ENCODE measurements at regions not wholly inside any gene's neighbourhood (a gene's known extent, or its start where the extent isn't known, plus 50 kb on each side); places are given as distances from the start of the nearest gene placed in this dataset.
"Not testable (repeated sequence)": the region's sequence is repeated elsewhere in the genome, so short reads cannot be mapped to it uniquely, and the experiment has no call there.

DNA sequence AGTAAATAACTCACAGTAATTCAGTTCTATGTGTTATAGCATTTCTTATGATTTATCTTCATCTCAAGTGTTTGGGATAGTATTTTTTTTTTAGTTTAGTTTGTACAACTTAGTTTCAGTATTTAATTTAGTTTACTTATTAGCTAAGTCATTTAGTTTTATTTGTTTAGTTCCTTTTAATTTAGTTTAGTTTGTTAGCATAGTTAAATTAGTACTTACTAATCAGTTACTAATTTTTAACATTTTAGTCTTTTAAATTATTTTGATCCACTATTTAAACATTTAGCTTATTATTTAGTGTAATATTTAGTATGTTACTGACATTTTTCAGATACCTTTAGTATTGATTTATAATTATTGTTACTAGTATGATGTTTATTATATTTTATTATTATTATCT is 85.2 kb upstream of the SIPA1L2 start:
- no peak for DNase-seq

DNA sequence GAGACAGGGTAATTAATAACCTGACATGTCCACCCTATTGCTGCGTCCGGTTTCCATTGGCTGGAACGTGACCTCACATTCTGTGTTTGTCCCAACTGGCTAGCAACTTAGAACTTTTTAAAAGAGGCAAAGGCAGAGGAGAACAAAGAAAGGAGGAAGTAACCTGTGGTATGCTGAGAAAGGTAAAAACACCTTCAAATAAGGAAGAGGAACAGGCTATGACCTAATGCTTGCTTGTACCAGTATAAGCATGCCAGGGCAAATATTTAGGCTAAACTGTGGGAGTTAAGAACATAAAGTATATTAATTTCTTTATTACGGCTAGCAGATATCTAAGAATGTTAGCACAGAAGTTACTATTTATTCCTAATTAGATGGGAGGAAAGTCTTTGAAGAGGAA is 87.3 kb upstream of the MAP10 start:
- DNase-seq, result not testable (repeated sequence)

DNA sequence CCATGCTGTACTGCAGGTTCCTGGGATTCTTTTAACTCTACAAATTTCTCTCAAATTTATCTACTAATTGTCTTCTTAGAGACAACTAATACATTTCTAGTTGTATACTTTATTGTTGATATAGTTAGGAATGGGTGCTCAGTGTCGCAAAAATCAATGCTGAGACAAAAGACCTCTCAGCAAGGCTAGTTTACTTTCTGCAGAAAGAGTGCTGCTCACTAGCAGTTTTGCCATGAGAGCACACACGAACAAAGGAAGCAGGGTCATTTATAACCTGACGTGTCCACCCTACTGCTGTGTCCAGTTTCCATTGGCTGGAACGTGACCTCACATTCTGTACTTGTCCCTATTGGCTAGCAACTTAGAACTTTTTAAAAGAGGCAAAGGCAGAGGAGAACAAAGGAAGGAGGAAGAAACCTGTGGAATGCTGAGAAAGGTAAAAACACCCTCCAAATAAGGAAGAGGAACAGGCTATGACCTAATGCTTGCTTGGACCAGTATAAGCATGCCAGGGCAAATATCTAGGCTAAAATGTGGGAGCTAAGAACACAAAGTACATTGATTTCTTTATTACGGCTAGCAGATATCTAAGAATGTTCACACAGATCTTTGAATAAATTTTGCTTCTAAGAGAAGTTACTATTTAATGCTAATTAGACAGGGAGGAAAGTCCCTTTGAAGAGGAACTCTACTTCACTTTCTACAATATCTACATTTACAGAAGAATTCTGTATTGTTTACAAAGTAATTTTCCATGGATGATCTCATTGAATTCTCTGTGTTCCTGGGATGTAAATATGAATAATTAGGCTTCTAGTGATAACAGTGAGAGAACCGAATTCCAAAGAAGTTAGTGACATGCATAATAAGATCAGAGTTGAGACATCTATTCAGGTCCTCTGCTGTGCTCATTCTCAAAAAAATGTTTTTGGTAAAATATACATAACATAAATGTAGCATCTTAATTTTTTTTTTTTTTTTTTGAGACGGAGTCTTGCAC is 86.0 kb upstream of the MAP10 start:
- DNase-seq, result no peak

DNA sequence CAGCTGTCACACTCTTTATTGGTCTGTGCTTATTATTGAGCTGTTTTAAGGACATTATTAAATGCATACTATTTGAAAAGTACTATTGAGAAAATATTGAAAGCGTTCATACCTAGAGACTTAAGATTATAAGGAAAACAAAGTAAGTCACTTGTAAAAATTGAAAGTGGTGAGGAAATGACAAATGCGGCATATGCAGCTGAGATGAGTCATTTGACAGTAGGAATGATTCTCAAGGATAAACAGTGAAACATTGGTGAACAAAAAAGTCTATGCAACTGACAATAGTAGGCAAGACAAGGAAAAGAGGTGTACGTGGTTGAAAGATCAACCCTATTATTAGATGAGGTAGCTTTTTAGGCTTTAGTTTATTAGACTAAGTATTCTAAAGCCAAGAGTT is 82.6 kb upstream of the MAP10 start:
- no peak for DNase-seq

DNA sequence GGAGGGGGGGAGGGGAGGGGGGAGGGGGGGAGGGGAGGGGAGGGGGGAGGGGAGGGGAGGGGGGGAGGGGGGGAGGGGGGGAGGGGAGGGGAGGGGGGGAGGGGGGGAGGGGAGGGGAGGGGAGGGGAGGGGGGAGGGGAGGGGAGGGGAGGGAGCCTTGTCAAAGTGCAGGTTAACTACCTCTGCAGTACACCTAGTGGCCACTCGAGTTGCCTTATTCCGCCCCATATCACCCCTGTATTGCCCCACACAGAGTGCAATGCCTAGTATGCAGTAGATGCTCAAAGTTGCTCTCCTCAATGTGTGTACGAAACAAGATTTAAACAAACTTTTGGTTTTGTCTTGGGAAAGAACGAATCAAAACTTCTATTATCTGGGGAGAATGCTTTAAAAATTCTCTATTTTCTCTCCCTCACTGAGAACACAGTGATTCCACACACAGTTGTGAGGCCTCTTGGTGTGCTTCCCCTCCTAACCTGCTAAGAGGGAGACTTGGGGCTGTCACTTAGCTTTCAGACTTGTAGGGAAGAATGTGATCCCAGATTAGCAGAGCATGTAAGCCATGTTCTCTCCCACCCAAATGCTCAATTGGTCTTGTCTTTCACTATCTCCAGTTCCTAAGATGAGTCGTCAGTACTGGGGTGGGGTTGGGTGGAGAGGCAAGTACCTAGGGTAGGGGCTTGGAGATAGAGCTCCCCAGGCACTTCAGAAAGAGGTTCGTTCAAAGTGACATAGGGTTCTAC is 79.7 kb upstream of the MAP10 start:
- DNase-seq, result no peak

DNA sequence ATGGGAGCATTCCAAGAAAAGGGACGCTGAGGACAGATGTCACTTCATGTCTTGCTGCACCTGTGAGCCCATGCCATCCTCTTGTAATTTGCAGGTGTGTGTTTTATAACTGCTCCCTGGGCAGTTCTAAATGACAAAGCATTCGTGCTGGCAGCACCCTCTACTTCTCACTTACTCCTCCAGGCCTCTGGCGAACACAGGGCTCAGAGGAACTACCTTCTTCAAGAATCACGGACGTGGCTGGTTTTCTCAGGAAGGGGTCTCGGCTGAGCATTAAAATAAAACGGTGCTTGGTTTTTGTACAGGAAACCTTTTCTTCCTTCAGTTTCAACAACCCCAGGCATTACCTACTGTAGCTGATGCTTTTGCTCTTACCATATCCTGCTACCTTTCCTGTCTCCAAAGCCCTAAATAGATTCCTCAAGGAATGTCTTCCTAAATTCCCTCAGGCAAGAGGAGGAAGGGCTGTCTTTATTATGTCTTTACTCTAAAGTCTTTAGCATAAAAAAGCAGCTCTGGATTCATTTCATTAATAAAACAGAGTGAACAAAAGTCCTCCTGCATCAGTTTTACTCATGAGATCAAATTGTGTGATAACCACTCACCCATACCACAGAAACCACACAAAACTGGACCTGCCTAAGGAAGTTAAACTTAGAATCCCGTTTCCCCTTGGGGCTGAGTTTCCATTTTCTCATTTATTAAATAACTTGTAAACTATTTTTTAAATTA is 79.0 kb upstream of the MAP10 start:
- DNase-seq, result no peak

DNA sequence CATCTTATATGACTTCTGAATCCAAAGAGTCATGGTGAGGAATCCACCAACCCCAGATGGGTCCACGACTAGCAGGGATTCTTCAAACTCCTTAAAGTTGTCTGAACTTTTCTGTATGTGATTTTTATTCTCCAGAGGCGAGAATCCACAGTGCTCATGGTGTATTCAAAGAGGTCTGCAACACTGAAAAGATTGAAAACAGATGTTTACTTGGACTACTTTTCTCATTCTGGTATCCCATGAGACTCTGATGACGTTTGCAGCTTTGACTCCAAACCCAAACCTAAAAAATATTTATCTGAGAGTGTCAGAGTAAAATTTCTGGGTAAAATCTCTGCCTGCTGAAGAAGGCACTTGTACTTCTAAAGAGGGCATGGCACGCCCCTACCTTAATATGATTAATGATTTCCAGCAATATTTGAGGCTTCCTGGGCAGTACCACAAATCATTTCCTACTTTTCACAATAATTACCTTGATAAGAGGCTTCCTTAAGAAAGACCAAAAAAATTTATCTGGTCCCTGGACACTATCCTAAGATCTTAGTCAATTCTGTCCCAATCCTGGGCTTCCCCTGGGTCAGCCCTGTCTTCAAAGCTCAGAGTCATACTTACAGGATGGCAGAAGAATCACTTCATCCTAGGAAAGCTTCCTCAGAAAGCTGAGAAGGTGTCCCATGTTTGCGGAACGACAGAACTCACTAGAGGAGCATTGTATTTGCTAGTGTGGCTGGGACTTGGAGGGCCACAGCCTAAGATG is 76.5 kb upstream of the MAP10 start:
- DNase-seq, result no peak

DNA sequence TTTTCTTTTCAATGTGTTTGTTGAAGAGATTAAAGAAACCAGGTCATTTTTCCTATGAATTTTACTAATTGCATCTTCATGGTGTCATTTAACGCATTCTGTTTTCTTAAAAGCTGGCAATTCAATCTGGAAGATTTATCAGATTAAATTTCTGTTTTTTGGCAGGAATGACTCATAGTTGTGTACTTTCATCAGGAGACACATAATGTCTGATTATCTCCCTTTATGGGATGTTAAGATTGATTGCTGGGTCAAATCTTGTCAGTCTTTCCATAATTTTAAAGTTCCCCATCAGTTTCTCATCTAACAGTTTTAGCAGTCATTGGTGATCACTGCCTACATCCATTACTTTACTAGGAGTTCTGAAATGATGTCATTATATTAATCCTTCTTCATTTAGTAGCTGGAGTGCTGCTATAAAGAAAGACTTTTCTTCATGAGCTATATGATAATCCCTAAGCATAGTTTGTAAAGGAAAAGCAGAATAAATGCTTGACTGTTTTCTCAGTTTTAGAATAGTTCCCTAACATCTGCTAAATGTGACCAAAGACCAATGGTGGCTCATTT is 72.8 kb upstream of the MAP10 start:
- DNase-seq, result no peak

DNA sequence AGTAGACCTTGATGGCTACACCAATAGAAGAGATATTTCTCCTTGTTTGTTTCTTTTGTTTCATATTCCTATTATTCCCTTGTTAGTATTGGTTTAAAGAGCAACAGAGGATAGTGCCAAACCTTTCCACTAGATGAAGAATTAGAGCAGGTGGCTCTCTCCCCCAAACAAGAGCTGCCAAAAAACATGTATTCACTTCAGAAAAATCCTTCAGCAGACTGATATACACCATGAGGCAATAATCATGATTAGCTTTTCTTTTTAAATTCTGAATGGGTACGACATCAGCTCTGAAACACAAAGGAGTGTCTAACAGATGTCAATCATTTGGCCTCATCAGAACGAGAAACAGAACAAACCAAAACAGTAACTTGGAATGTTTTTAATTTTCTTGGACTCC is 67.3 kb upstream of the MAP10 start:
- no peak for DNase-seq

DNA sequence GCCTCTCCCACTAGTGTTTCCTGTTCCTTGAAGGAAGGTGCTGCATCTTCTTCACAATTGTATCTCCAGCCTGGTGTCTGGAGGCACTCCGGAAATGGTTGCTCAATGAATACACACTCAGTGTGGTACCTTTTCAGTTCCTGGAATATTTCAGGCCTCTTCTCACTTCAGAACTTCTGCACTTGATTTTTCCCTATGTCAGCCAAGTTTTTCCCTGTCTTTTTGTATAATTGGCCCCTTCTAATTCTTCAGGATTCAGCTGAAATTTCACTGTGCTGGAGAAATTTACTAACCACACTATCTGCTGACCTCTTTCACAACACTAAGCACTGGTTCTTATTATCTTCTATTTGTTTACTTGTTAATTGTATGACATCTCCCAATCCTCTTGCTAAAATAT is 61.2 kb upstream of the MAP10 start:
- no peak for DNase-seq

DNA sequence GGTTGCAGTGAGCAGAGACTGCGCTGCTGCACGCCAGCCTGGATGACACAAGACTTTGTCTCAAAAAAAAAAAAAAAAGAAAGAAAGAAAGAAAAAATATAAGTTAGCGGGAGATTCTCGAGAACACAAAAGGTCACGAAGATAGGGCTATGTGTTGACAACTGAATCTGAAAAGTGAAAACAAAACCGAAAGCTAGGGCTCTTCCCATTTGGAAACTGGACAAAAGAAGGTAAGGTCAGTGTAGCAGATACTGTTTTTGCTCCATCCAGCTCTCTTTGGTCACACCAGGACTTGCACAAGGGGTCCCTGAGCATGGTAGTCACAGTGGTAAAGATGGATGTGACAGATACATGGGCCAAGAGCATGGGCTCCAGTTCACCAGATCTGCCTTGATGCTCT is 60.4 kb upstream of the MAP10 start:
- DNase-seq, result no peak

DNA sequence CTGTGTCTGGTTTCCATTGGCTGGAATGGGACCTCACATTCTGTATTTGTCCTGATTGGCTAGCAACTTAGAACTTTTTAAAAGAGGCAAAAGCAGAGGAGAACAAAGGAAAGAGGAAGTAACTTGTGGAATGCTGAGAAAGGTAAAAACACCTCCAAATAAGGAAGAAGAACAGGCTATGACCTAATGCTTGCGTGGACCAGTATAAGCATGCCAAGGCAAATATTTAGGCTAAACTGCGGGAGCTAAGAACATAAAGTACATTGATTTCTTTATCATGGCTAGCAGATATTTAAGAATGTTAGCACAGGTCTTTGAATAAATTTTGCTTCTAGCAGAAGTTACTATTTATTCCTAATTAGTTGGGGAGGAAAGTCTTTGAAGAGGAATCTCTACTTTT is 59.5 kb upstream of the MAP10 start:
- DNase-seq, result not testable (repeated sequence)

DNA sequence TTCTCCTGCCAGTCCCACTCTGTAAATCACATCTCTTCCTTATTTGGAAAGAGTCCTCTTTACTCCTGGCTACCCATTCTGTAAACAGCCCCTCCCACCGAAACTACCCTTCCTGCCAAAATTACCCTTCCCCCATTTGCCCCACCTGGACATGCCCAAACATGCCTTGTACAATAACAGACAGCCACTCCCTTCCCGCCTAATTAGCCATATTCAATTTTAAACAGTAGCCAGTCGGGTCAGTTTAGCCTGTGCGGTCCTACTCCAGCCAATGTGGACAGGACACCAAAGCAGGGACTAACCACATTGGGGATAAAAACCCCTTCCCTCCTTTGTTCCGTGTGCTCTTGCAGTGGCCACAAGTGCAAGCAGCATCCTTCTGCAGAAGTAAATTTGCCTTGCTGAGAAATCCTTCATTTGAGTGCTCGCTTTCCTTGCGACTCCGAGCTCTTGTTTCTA is 56.3 kb upstream of the MAP10 start:
- DNase-seq, result no peak

DNA sequence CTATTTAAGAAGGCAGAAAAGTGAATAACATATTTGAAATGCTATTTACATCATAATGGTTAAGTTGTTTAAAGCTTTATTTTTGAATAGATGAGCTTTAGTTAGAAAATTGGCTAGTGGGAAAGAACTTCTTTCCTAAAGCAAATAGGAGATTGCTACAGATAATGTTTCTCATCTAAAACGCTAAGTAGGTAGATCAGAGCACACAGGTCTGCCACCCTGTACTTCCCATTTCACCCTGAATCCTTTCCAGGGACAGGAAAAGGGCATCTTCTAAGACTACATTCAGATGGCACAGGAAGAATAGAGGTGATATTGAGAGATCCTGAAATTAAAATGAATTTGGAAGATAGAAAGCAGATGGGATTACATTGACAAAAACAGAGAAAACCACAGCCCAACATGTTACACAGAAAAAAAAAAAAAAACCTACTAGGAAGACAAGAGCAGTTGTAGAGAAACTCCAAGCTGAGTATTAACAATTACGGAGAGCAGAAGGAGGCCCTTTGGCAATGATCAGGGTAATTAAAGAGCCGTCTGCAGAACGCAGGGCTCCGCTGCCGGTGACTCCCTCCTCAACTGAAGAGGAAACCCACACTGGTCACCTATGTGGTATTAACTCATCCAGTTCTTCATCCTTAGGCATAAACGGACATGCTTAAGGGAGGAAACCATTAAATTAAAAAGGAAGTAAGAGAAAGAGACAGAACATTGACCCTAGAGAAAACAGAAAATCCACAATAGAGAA is 53.6 kb upstream of the MAP10 start:
- DNase-seq, result no peak

DNA sequence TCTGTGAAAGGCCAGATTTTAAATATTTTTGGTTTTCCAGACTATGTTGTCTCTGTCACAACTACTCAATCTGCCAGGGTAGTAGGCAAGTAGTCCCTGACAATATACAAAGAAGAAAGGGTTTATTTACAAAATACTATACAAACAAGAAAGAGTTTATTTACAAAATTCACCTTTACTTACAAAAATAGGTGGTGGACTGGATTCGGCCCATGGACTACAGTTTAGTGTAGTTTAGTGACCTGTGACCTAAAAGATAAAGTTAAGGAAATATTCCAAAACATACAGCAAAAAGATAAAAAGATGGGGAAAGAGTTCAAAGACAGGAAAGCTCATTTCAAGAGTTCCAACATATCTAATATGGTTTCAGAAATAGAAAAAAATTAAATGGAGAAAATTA is 52.9 kb upstream of the MAP10 start:
- no peak for DNase-seq

DNA sequence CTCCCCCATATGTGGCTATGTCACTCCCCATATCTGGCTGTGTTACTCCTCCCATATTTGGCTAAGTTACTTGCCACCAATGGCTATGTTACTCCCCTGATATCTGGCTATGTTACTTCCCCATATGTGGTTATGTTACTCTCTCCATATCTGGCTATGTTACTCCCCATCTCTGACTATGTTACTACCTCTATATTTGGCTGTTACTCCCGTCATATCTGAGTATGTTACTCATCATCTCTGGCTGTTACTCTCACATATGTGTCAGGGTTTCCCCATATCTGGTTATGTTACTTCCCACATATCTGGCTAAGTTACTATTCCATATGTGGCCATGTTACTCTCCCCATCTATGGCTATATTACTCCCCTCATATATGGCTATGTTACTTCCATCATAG is 50.3 kb upstream of the MAP10 start:
- no peak for DNase-seq
